Liver (tissue), 3 donors: ENCODE measurements at regions not wholly inside any gene's neighbourhood (a gene's known extent, or its start where the extent isn't known, plus 50 kb on each side); places are given as distances from the start of the nearest gene placed in this dataset.

Source experiments
- CTCF ChIP-seq: fragments of 150-350 bp; IDR thresholded peaks from 2 replicates; pipeline ENCODE4 v1.5.1; 2017; ENCODE audit warnings: improper control_type of control experiment, low read depth, low read length; ENCODE audit not compliant: missing input control
- TAF1 ChIP-seq: conservative IDR thresholded peaks from 2 replicates; pipeline ENCODE4 v1.6.1; 2016; ENCODE audit warnings: antibody characterized with exemption, mild to moderate bottlenecking
- donor health status: healthy.
- donor health status: healthy.

- TF ChIP-seq TAF1 (no peak), CTCF (no peak)
Observed at GRCh38 chr5:10862085-10862484, 101.1 kb upstream of the DAP start.
